HepG2 (cell line): ENCODE measurements at regions not wholly inside any gene's neighbourhood (a gene's known extent, or its start where the extent isn't known, plus 50 kb on each side); places are given as distances from the start of the nearest gene placed in this dataset.
A peak's percentile ranks its signal among the peaks of the same experiment; 100 is the strongest.
"Not testable (repeated sequence)": the region's sequence is repeated elsewhere in the genome, so short reads cannot be mapped to it uniquely, and the experiment has no call there.

ENCODE experiments used
- ATAC-seq: fragments of 200-7000 bp; cut with Tn5 transposase; 3 replicates; pipeline ENCODE4 v1.9.1; 2020; ENCODE audit warnings: mild to moderate bottlenecking, moderate library complexity
- BruUV-seq: library from RNA; stranded (reverse); fragments of 400-500 nt; replicated peaks from 2 replicates; lab custom pipeline; 2021; lab: Mats Ljungman, UMichigan
- CTCF ChIA-PET: fragments of 300-600 bp; formaldehyde crosslinking; extraction: SDS; loops from one replicate; lab custom pipeline; 2021; ENCODE audit warnings: low total read pairs, inconsistent platforms, low intra/inter-chr PET ratio; lab: Yijun Ruan, JAX
- POLR2A ChIA-PET: fragments of 350-600 bp; sonication (Branson Sonifier 250); formaldehyde crosslinking; loops from one replicate; lab custom pipeline; 2020; ENCODE audit warnings: antibody characterized with exemption, inconsistent platforms; lab: Yijun Ruan, JAX
- DNase-seq: peaks from one replicate; pipeline ENCODE4 v3.0.0-alpha.2; 2015; ENCODE audit warnings: low spot score
- FAIRE-seq: peaks from 3 replicates; lab custom pipeline; 2011; peaks lifted over from hg19 to GRCh38; lab: Jason Lieb, UNC
- H2AFZ ChIP-seq: one replicate; pipeline ENCODE4 v1.6.1; 2011; ENCODE audit warnings: low read length, inconsistent platforms
- H3K27ac ChIP-seq: fragments of 300-600 bp; 3 replicates; pipeline ENCODE4 v1.8.0; 2011; ENCODE audit warnings: mixed run types, mild to moderate bottlenecking, mixed read lengths, low read length, inconsistent platforms; ENCODE audit not compliant: insufficient read depth; ENCODE audit errors: extremely low read length
- H3K27me3 ChIP-seq, 2 experiments: fragments of 200-600 bp in 1 of 2; 2 replicates in 1 of 2; 3 replicates in 1 of 2; pipeline versions ENCODE4 v1.6.0 to v1.8.0; 2011; ENCODE audit warnings: low read length in 2 of 2, mild to moderate bottlenecking in 2 of 2, moderate library complexity in 2 of 2, inconsistent platforms in 1 of 2; ENCODE audit not compliant: insufficient read depth in 2 of 2, control insufficient read depth in 1 of 2
- H3K36me3 ChIP-seq, 2 experiments: fragments of 200-600 bp in 1 of 2; replicated peaks in 1 of 2; 2 replicates in 1 of 2; 3 replicates in 1 of 2; pipeline versions ENCODE4 v1.5.1 to v1.8.0; 2011; ENCODE audit warnings: low read length in 2 of 2, inconsistent platforms in 1 of 2; ENCODE audit not compliant: insufficient read depth in 2 of 2, control insufficient read depth in 1 of 2
- H3K4me1 ChIP-seq: 2 replicates; pipeline ENCODE4 v1.5.1; 2012; ENCODE audit warnings: low read length, inconsistent platforms; ENCODE audit not compliant: insufficient read depth
- H3K4me2 ChIP-seq: 2 replicates; pipeline ENCODE4 v1.6.0; 2011; ENCODE audit warnings: low read depth, low read length, inconsistent platforms
- H3K4me3 ChIP-seq, 3 experiments: fragments of 200-600 bp in 1 of 3; sonication (generic), shearing (Covaris generic) in 1 of 3; replicated peaks in 1 of 3; 2 replicates each; pipeline ENCODE4 v1.5.1; 2011 to 2016; ENCODE audit warnings: low read length in 3 of 3, inconsistent platforms in 2 of 3, low read depth in 2 of 3, mild to moderate bottlenecking in 2 of 3, control low read depth in 1 of 3, mixed read lengths in 1 of 3; ENCODE audit not compliant: insufficient read depth in 1 of 3
- H3K79me2 ChIP-seq: one replicate; pipeline ENCODE4 v1.6.1; 2011; ENCODE audit warnings: low read length, inconsistent platforms; ENCODE audit not compliant: insufficient read depth
- H3K9ac ChIP-seq: 2 replicates; pipeline ENCODE4 v1.6.0; 2011; ENCODE audit warnings: mild to moderate bottlenecking, low read depth, low read length, inconsistent platforms; ENCODE audit not compliant: insufficient read depth
- H3K9me3 ChIP-seq: 2 replicates; pipeline ENCODE4 v1.5.1; 2012; ENCODE audit warnings: mild to moderate bottlenecking, low read length
- H4K20me1 ChIP-seq: 2 replicates; pipeline ENCODE4 v1.6.0; 2011; ENCODE audit warnings: inconsistent platforms, mild to moderate bottlenecking, low read length, moderate library complexity; ENCODE audit not compliant: insufficient read depth
- WGBS: methylation state at CpG from one replicate; pipeline ENCODE4 v1.1.6; 2017; ENCODE audit warnings: low lambda C conversion rate; 5-methylcytosine and 5-hydroxymethylcytosine counted together
- in situ Hi-C: cut with HindIII; loops from 2 replicates; pipeline ENCODE4 v1.10.0; 2017; ENCODE audit warnings: low pct_unique_long_range_greater_than_20kb; ENCODE audit not compliant: extremely low pct_ligation_motif_present
- intact Hi-C: fragments of 100-400 bp; cut with micrococcal nuclease; formaldehyde crosslinking; loops from one replicate; pipeline ENCODE4 v1.10.0; 2022; ENCODE audit not compliant: unreplicated experiment

- H3K4me2 ChIP-seq, CTCF ChIA-PET, H3K36me3 ChIP-seq, H3K9ac ChIP-seq, intact Hi-C loops, H3K4me1 ChIP-seq, ATAC-seq, H3K27ac ChIP-seq, H3K79me2 ChIP-seq, H3K9me3 ChIP-seq, DNase-seq, H3K4me3 ChIP-seq, FAIRE-seq, in situ Hi-C loops, H4K20me1 ChIP-seq, BruUV-seq, POLR2A ChIA-PET, H2AFZ ChIP-seq, H3K27me3 ChIP-seq: not testable (repeated sequence)
- no CpG with 5 or more reads among the region's 2 CpGs for WGBS
Measured at GRCh38 chrY:18858484-18859191, 85.1 kb upstream of the HSFY2 start.

DNA sequence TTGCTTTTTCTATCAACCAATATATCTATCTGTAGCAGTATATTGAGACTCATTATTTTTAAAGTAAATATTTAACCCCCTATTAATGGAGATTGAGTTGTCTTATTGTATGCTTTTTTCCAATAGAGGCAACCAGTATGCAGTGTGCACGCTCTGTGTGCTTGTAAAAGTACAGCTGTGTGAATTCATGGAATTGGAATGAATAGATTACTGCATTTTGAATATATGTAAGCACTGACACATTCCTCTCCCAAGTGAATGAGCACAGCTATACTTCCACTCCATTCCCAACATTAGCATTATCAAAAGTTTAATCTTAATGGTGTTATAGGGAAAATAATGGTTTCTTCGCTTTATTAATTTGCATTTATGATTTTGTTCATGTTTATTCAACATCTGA lies 81.6 kb upstream of the HSFY2 start:
- H4K20me1 ChIP-seq, H3K27ac ChIP-seq, H3K9ac ChIP-seq, H2AFZ ChIP-seq, DNase-seq, H3K4me2 ChIP-seq, H3K4me3 ChIP-seq, H3K27me3 ChIP-seq, in situ Hi-C loops, BruUV-seq, H3K36me3 ChIP-seq, CTCF ChIA-PET, ATAC-seq, H3K4me1 ChIP-seq, H3K79me2 ChIP-seq, intact Hi-C loops, FAIRE-seq, POLR2A ChIA-PET, H3K9me3 ChIP-seq: not testable (repeated sequence)
- WGBS, result no CpG with 5 or more reads among the region's 2 CpGs

DNA sequence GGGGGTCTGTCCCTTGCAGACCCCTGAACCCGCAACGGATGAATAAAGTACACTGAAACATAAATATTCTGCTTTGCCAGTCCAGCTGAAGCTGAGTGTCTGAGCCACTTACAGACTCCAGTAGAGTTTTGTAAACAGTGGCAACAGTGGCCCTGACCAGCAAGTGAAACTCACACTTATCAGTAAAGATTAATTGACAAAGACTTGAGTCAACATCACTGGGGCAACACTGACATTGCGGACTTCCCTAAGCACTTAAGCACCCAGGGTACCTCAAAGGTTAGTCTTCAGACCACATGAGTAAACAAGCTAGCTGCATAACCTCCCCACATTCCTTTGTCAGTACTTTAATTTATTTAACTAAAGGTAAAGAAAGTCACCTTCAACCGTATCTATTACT lies 79.8 kb upstream of the HSFY2 start:
- in situ Hi-C loops, result not testable (repeated sequence)

DNA sequence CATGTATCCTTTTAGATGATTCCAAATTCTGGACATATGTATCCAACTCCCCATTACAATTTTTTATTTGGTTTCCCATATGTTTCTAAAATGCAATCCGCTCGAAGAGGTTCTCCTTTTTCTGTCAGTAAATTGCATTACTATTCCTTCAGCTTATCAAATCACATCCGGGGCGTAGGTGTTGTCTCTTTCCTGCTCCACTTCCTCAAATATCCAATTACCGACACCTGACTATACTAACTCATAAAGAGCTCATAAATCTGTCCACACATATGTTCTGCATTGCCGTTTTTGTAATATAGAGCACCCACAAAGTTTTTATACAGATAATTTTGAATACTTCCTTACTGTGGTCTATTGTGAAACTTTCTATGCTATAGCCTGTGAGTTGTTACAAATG lies 63.1 kb upstream of the HSFY2 start:
- FAIRE-seq, CTCF ChIA-PET: not testable (repeated sequence)

More for the DNA sequence above, 79.8 kb upstream of the HSFY2 start:
- POLR2A ChIA-PET, CTCF ChIA-PET, H3K36me3 ChIP-seq, intact Hi-C loops, H3K4me2 ChIP-seq, H3K9me3 ChIP-seq, H3K4me1 ChIP-seq, H3K79me2 ChIP-seq, DNase-seq, BruUV-seq, H4K20me1 ChIP-seq, H3K27me3 ChIP-seq, H3K27ac ChIP-seq, H3K9ac ChIP-seq, FAIRE-seq, H3K4me3 ChIP-seq, H2AFZ ChIP-seq: not testable (repeated sequence)
- ATAC-seq, result peak; percentile 74
- WGBS, result no CpG with 5 or more reads among the region's 4 CpGs

More for the DNA sequence above, 63.1 kb upstream of the HSFY2 start:
- in situ Hi-C loops, ATAC-seq, H3K4me2 ChIP-seq, H3K79me2 ChIP-seq, H2AFZ ChIP-seq, H3K36me3 ChIP-seq, H3K4me3 ChIP-seq, BruUV-seq, H3K9ac ChIP-seq, H3K27ac ChIP-seq, intact Hi-C loops, H3K9me3 ChIP-seq, H3K27me3 ChIP-seq, DNase-seq, H3K4me1 ChIP-seq, H4K20me1 ChIP-seq, POLR2A ChIA-PET: not testable (repeated sequence)
- no CpG with 5 or more reads among the region's 6 CpGs for WGBS
